ENCODE measurements at regions not wholly inside any gene's neighbourhood (a gene's known extent, or its start where the extent isn't known, plus 50 kb on each side); places are given as distances from the start of the nearest gene placed in this dataset.

GRCh38 chr4:17283251-17283650, 228.6 kb downstream of the QDPR start:
- H3K36me3 ChIP-seq (ENCODE audit: insufficient read depth, low read length): no peaks in the 10 kb centered on the region
- no peaks in the 10 kb centered on the region for H3K4me1 ChIP-seq (ENCODE audit: insufficient read depth, low read length)
- no peaks in the 10 kb centered on the region for H3K9me3 ChIP-seq (ENCODE audit: low read length)
- no peaks in the 10 kb centered on the region for H3K27me3 ChIP-seq (ENCODE audit: insufficient read depth, low read length)
- no peak overlapping the region for H3K4me3 ChIP-seq (ENCODE audit: low read length)
- no peak overlapping the region for H2AFZ ChIP-seq (ENCODE audit: low read depth, low read length)

DNA sequence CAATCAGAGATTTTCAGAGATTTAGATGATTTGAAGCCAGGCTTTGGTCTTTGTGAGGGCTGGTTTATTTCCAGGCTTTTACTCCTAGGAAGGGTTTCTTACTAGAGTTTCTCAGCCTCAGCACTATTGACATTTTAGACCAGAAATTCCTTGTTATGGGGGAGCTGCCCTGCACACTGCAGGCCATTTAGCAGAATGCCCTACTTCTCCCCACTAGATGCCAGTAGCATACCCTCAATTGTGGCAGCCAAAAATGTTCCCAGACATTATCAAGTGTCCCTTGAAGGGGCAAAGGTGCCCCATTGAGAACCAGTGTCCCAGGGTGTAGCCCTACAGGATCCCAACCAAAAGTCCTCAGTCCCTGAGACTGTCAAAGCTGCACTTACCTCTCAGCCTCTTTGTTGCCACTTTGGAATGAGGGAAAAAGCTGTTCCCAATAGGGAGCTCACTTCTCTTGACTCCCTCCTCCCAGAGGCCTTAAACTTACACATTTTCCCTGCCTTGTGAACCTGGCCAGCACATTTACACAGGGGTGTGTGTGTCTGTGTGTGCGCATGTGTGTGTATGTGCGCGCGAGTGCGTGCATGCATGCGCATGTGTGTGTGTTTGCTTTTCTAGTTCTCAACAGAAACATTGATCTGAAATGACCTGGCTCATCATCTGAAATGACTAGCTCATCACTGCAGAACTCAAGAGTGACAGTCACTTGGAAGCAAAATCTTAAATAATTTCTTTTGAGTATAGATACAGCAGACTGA, 231.4 kb downstream of the QDPR start:
- no peak overlapping the region for H2AFZ ChIP-seq (ENCODE audit: low read depth, low read length)
- H3K36me3 ChIP-seq (ENCODE audit: insufficient read depth, low read length): no peaks in the 10 kb centered on the region

DNA sequence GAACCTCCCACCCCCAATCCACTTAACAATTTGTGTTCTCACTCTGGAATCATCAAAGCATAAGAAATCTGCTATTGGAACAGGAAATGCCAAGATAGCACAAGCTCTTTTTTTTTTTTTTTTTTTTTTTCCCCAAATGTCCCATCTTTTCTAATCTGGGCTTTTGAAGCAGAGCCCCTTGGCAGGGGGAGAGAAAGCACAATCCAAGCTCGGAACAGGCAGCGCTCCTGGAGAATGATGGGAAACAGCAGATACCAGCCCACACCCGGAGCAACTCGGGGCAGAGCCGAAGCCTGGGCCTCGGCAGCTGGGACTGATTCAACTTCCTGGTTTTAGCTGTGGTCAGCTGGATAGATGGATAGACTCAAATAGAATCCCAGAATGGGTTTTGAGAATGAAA, 235.1 kb downstream of the QDPR start:
- H2AFZ ChIP-seq (ENCODE audit: low read depth, low read length): no peak overlapping the region
- no peaks in the 10 kb centered on the region for H3K4me1 ChIP-seq (ENCODE audit: insufficient read depth, low read length)
- no peaks in the 10 kb centered on the region for H3K36me3 ChIP-seq (ENCODE audit: insufficient read depth, low read length)
- no peaks in the 10 kb centered on the region for H3K27me3 ChIP-seq (ENCODE audit: insufficient read depth, low read length)
- H3K9me3 ChIP-seq (ENCODE audit: low read length): no peaks in the 10 kb centered on the region
- no peak overlapping the region for H3K4me3 ChIP-seq (ENCODE audit: low read length)

More for the DNA sequence above, 231.4 kb downstream of the QDPR start:
- Histone ChIP-seq H3K27me3 (ENCODE audit: insufficient read depth, low read length) (no peaks in the 10 kb centered on the region), H3K4me1 (ENCODE audit: insufficient read depth, low read length) (no peaks in the 10 kb centered on the region), H3K9me3 (ENCODE audit: low read length) (no peaks in the 10 kb centered on the region), H3K4me3 (ENCODE audit: low read length) (no peak overlapping the region)

DNA sequence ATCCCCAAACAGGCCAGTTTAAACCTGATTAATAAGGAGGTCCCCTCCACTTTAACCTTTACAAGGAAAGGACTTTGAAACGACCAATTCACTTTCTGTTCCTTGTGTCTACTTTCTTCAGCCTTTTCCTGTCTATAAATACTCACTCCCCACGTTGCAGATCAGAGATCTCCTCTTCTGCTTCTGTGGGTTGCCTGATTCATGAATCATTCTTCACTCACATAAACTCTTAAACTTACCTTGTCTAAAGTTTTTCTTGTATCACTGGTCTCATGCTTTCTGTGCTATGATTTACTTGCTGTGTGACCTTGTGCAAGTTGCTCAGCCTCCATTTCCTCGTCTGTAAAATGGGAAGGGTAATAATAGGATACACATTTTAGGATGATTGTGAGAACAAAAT, 236.1 kb downstream of the QDPR start:
- Histone ChIP-seq H3K4me1 (ENCODE audit: insufficient read depth, low read length) (no peaks in the 10 kb centered on the region), H3K9me3 (ENCODE audit: low read length) (no peaks in the 10 kb centered on the region), H2AFZ (ENCODE audit: low read depth, low read length) (no peak overlapping the region), H3K4me3 (ENCODE audit: low read length) (no peak overlapping the region), H3K36me3 (ENCODE audit: insufficient read depth, low read length) (no peaks in the 10 kb centered on the region), H3K27me3 (ENCODE audit: insufficient read depth, low read length) (no peaks in the 10 kb centered on the region)

DNA sequence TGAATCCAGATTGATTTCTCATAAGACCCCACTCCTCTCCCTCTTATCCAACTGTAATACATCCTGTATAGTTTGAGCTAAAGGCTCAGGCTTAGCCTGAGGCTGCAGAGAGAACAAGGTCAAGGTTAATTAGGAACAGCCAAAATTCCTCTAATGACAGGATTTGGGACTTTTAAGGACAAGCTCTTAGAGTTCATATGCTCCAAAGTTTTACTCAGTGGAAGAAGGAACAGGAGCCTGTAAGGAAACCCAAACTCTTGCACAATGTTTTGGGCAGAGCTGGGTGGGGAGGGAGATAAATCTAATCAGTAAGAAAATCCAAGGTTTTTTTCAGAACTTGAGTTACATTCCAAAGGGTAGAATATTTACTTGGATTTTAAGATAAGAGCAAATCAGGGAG, 238.8 kb downstream of the QDPR start:
- H3K4me1 ChIP-seq (ENCODE audit: insufficient read depth, low read length): no peaks in the 10 kb centered on the region
- no peaks in the 10 kb centered on the region for H3K27me3 ChIP-seq (ENCODE audit: insufficient read depth, low read length)
- H2AFZ ChIP-seq (ENCODE audit: low read depth, low read length): no peak overlapping the region
- no peak overlapping the region for H3K4me3 ChIP-seq (ENCODE audit: low read length)
- H3K9me3 ChIP-seq (ENCODE audit: low read length): no peaks in the 10 kb centered on the region
- H3K36me3 ChIP-seq (ENCODE audit: insufficient read depth, low read length): no peaks in the 10 kb centered on the region

DNA sequence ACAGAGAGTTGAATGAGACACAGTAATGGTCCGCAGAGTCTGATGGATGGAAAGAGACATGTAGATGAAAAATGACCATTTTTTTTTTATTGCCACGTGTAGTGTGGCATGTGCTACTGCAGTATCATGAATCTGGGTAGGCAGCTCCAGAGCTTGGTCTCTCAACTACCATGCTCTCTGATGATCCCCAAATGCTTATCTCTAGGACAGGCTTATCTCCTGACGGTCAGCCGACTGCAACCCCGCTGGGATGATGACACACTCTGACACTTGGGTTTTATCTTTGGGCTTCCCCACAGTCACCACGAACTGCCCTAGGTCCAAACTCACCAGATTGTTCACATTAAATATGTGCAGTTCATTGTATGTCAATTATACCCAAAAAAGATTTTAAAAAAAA, 239.7 kb downstream of the QDPR start:
- Histone ChIP-seq H3K4me3 (ENCODE audit: low read length) (no peak overlapping the region), H3K36me3 (ENCODE audit: insufficient read depth, low read length) (no peaks in the 10 kb centered on the region), H3K27me3 (ENCODE audit: insufficient read depth, low read length) (no peaks in the 10 kb centered on the region), H2AFZ (ENCODE audit: low read depth, low read length) (no peak overlapping the region), H3K9me3 (ENCODE audit: low read length) (no peaks in the 10 kb centered on the region), H3K4me1 (ENCODE audit: insufficient read depth, low read length) (no peaks in the 10 kb centered on the region)

- Histone ChIP-seq H3K4me3 (ENCODE audit: low read length) (no peak overlapping the region), H3K9me3 (ENCODE audit: low read length) (no peaks in the 10 kb centered on the region), H2AFZ (ENCODE audit: low read depth, low read length) (no peak overlapping the region), H3K27me3 (ENCODE audit: insufficient read depth, low read length) (peaks cover 3% of the 10 kb centered on the region), H3K36me3 (ENCODE audit: insufficient read depth, low read length) (no peaks in the 10 kb centered on the region), H3K4me1 (ENCODE audit: insufficient read depth, low read length) (no peaks in the 10 kb centered on the region)
Observed at GRCh38 chr4:17265653-17266052, 246.2 kb downstream of the QDPR start.

DNA sequence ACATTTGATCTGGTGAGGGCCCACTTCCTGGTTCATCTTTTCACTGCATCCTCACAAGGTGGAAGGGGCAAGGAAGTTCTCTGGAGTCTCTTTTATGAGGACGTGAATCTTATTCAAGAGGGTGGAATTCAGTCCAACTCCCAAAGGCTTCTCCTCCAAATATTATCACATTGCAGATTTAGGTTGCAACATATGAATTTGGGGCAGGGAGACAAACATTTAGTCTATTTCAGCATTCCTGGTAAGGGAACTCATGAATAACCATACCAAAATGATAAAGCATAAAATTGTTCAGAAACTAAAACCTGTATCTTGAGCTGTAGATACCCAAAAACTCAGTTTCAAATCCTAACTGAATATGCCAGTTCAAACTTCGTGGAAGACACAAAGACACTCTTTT, 246.8 kb downstream of the QDPR start:
- Histone ChIP-seq H3K9me3 (ENCODE audit: low read length) (no peaks in the 10 kb centered on the region), H3K4me3 (ENCODE audit: low read length) (no peak overlapping the region), H3K4me1 (ENCODE audit: insufficient read depth, low read length) (no peaks in the 10 kb centered on the region), H2AFZ (ENCODE audit: low read depth, low read length) (no peak overlapping the region), H3K36me3 (ENCODE audit: insufficient read depth, low read length) (no peaks in the 10 kb centered on the region), H3K27me3 (ENCODE audit: insufficient read depth, low read length) (peaks cover 3% of the 10 kb centered on the region)

DNA sequence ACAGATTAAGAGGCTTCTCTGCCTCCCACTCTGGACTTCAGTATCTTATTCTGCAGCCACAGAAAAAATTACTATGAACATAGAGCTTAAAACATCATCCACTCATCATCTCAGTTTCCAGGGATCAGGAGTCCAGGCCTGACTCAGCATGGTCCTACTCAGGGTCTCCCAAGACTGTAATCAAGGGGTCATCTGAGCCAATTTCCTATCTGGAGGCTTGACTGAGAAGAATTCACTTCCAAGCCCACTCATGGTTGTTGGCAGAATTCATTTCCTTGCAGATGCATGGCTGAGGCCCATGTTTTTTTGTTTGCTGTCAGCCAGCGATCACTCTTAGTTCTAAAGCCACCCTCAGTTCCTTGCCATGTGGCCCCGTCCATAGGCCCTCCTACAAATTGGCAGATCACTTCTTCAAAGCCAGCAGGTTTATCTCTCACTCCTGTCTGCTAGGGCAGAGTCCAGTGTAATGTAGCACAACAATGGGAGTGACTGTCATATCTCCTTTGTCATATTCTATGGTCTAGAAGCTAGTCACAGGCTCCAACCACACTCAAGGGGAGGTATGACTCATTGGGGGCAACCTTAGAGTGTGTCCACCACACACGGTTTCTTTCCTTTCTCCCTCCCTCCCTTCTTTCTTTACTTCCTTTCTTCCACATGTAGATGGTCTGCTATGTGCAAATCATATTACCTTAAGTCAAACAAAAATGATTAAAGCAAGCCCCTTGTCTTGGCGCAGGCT, 251.6 kb downstream of the QDPR start:
- no peaks in the 10 kb centered on the region for H3K4me1 ChIP-seq (ENCODE audit: insufficient read depth, low read length)
- H3K4me3 ChIP-seq (ENCODE audit: low read length): no peak overlapping the region
- no peak overlapping the region for H2AFZ ChIP-seq (ENCODE audit: low read depth, low read length)
- H3K36me3 ChIP-seq (ENCODE audit: insufficient read depth, low read length): no peaks in the 10 kb centered on the region
- H3K9me3 ChIP-seq (ENCODE audit: low read length): no peaks in the 10 kb centered on the region
- H3K27me3 ChIP-seq (ENCODE audit: insufficient read depth, low read length): peaks cover 1% of the 10 kb centered on the region

GRCh38 chr4:17258106-17258505, 253.8 kb downstream of the QDPR start:
- Histone ChIP-seq H3K27me3 (ENCODE audit: insufficient read depth, low read length) (no peaks in the 10 kb centered on the region), H3K9me3 (ENCODE audit: low read length) (no peaks in the 10 kb centered on the region), H3K36me3 (ENCODE audit: insufficient read depth, low read length) (no peaks in the 10 kb centered on the region), H3K4me1 (ENCODE audit: insufficient read depth, low read length) (no peaks in the 10 kb centered on the region), H2AFZ (ENCODE audit: low read depth, low read length) (no peak overlapping the region), H3K4me3 (ENCODE audit: low read length) (no peak overlapping the region)

DNA sequence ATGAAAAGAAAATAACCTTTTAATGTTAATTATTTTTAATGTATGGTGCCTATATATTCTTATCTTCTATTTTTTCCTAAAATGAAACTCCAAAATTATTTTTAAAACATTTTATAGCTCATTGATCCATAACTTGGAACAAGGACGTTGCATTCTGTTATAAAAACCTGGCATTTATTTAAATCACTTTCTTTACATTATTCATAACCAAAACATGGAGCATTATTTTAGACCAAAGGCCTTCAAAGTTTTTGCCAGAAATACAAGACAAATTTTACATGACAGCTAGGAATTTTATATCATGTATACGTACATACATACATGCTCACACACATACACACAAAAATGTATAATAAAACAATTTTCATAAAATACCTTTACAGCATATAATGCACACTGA, 259.8 kb downstream of the QDPR start:
- H2AFZ ChIP-seq (ENCODE audit: low read depth, low read length): no peak overlapping the region
- H3K36me3 ChIP-seq (ENCODE audit: insufficient read depth, low read length): no peaks in the 10 kb centered on the region
- no peaks in the 10 kb centered on the region for H3K4me1 ChIP-seq (ENCODE audit: insufficient read depth, low read length)
- no peaks in the 10 kb centered on the region for H3K9me3 ChIP-seq (ENCODE audit: low read length)
- no peaks in the 10 kb centered on the region for H3K27me3 ChIP-seq (ENCODE audit: insufficient read depth, low read length)
- no peak overlapping the region for H3K4me3 ChIP-seq (ENCODE audit: low read length)

- Histone ChIP-seq H3K36me3 (ENCODE audit: insufficient read depth, low read length) (no peaks in the 10 kb centered on the region), H2AFZ (ENCODE audit: low read depth, low read length) (no peak overlapping the region), H3K27me3 (ENCODE audit: insufficient read depth, low read length) (no peaks in the 10 kb centered on the region), H3K4me1 (ENCODE audit: insufficient read depth, low read length) (no peaks in the 10 kb centered on the region), H3K4me3 (ENCODE audit: low read length) (no peak overlapping the region), H3K9me3 (ENCODE audit: low read length) (no peaks in the 10 kb centered on the region)
Observed at GRCh38 chr4:17251101-17251500, 260.8 kb downstream of the QDPR start.

- H2AFZ ChIP-seq (ENCODE audit: low read depth, low read length): no peak overlapping the region
- H3K27me3 ChIP-seq (ENCODE audit: insufficient read depth, low read length): no peaks in the 10 kb centered on the region
- H3K36me3 ChIP-seq (ENCODE audit: insufficient read depth, low read length): no peaks in the 10 kb centered on the region
- H3K4me3 ChIP-seq (ENCODE audit: low read length): no peak overlapping the region
- no peaks in the 10 kb centered on the region for H3K4me1 ChIP-seq (ENCODE audit: insufficient read depth, low read length)
- no peaks in the 10 kb centered on the region for H3K9me3 ChIP-seq (ENCODE audit: low read length)
Observed at GRCh38 chr4:17250591-17250990, 261.3 kb downstream of the QDPR start.

Measured in neuron (in vitro differentiated cells).